HG03139 (cell line): ENCODE measurements at regions not wholly inside any gene's neighbourhood (a gene's known extent, or its start where the extent isn't known, plus 50 kb on each side); places are given as distances from the start of the nearest gene placed in this dataset.
"Not testable (repeated sequence)": the region's sequence is repeated elsewhere in the genome, so short reads cannot be mapped to it uniquely, and the experiment has no call there.

Experiments
- ATAC-seq: cut with Tn5 transposase; IDR thresholded peaks from one replicate; pipeline ENCODE4 v1.9.1; 2021; ENCODE audit not compliant: unreplicated experiment

DNA sequence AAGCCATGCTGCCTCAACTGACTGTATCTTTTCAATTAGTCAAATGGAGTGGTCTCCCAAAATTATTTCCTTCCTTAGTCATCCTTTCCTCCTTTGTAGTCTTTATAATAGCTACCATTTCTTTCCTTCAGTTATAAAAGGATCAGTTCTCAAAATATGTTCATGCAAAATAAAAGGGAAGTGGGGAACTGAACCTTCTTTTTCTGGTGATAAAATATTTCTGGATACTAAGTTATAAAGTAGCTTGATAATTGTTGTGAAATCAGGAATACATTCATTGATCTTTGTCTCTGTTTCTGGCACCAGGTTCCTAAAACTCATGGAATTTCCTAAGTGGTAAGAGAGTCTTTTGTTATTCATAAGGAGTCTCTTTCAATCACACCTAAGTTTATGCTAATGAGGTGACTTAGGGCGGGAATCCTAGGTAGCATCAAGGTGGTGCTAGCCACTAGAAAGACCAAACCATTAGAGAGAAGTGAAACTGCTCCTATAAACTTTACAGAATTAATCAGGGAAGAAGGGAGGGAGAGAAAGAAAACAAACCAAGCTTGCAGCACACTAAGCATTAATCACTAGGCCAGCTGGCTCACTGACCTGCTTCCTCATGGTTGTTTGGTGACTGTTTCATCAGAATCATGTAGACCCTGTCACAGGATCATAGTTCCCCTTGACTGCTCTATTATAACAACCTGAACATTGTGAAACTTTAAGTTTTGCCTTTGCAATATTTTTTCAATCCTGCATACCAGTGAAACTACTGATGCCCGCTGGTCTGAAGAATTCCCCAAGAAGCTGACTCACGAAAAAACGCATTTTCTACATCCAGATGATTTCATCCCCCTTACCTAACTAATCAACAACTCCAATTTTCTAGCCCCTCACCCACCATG lies 161.6 kb upstream of the PTBP2 start:
- ATAC-seq = no peak

DNA sequence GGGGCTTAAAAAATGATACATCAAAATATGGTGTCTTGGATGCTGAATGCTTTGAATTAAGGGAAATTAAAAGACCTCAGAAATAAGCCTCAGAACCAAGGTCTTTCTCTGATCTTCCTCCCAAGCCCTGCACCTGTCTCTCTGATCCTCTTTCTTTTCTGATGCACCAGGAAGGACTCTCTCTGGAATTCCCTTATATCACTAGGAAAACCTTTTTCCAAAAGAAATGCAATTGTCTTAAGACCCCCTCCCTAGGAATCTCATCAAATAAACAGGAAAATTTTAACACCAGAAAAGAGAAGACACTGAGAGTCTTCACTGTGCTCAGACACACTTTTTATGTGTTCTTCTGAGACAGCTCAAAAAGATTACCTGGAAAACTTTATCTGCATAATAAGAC lies 159.5 kb upstream of the PTBP2 start:
- ATAC-seq = no peak

DNA sequence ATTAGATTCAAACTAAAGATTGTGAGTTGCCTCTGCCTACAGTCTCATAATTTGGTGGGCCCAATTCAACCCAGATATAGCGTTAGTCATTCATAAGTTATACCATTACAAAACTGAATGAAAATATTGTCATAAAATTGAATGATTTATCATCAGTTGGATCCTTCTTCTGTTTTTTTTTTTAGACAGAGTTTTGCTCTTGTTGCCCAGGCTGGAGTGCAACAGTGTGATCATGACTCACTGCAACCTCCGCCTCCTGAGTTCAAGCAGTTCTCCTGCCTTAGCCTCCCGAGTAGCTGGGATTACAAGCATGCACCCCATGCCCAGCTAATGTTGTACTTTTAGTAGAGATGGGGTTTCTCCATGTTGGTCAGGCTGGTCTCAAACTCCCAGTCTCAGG lies 157.2 kb upstream of the PTBP2 start:
- not testable (repeated sequence) for ATAC-seq

DNA sequence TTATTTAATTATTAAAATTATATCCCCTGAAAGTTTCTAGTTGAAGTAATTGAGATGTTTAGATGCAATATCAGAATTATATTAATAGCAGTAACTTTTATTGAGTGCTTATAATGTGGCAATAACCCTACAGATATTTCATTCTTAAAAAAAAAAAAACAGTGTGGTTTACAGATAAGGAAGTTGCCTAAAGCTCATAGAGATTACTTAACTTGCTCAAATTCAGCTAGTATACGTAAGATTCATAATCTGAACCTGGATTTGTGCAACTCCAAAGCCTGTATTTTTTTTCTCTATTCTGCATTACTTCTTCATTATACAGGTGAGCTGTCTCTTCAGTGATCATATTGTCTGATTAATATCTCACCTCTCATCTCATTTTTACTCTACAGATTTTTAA lies 156.0 kb upstream of the PTBP2 start:
- ATAC-seq = no peak

DNA sequence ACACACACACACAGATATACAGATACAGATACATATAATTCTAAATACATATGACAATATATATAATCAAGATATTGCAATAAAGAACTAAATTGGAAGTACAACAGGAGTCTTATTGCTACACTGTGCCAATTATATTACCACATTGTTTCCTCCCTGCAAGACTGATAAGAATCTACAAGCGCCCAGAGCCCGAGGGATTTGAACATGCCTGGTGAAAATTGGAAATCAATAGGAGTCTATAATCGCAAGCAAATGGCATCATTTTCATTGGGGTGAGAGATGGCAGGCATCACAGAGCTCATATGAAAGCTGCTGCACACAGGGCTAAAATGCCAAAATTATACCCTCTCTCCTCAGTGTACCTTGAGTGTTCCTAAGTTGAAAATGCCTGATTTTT lies 152.9 kb upstream of the PTBP2 start:
- no peak for ATAC-seq

- ATAC-seq = no peak
Measured at GRCh38 chr1:96569288-96569687, 152.3 kb upstream of the PTBP2 start.

- ATAC-seq = no peak
Measured at GRCh38 chr1:96579636-96580035, 141.9 kb upstream of the PTBP2 start.

- ATAC-seq = no peak
Measured at GRCh38 chr1:96580920-96581319, 140.7 kb upstream of the PTBP2 start.

- no peak for ATAC-seq
Measured at GRCh38 chr1:96581772-96582171, 139.8 kb upstream of the PTBP2 start.

GRCh38 chr1:96583903-96584302 lies 137.7 kb upstream of the PTBP2 start:
- ATAC-seq = no peak

DNA sequence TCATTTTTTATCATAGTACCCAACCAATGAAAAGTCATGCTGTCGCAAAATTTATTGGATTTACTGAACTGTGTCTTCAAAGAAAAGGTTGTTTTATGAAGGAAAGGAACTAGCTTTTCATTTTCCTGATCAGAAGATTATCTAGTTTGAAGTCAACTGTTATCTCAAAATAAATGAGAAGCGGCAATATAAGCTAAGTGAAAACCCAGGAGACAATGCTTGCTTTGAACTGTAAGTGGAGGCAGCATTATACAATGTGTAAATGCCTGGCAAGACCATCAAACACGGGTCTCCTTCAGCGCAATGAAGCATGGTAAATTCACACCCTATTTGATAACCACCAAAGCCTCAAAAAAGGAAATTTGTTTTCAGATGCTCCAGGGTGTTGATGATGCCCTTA lies 134.4 kb upstream of the PTBP2 start:
- ATAC-seq = no peak

GRCh38 chr1:96588416-96588995 lies 133.1 kb upstream of the PTBP2 start:
- ATAC-seq = no peak

DNA sequence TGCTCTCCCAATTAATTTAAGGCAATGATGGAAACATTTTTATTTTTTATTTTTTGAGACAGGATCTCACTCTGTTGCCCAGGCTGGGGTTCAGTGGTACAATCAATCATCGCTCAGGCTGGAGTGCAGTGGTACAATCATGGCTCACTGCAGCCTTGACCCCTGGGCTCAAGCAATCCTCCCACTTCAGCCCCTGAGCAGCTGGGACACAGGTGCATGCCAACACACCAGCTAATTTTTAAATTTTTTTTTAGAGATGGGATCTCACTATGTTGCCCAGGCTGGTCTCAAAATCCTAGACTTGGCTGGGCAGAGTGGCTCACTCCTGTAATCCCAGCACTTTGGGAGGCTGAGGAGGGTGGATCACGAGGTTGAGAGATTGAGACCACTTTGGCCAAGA lies 126.1 kb upstream of the PTBP2 start:
- ATAC-seq = not testable (repeated sequence)

DNA sequence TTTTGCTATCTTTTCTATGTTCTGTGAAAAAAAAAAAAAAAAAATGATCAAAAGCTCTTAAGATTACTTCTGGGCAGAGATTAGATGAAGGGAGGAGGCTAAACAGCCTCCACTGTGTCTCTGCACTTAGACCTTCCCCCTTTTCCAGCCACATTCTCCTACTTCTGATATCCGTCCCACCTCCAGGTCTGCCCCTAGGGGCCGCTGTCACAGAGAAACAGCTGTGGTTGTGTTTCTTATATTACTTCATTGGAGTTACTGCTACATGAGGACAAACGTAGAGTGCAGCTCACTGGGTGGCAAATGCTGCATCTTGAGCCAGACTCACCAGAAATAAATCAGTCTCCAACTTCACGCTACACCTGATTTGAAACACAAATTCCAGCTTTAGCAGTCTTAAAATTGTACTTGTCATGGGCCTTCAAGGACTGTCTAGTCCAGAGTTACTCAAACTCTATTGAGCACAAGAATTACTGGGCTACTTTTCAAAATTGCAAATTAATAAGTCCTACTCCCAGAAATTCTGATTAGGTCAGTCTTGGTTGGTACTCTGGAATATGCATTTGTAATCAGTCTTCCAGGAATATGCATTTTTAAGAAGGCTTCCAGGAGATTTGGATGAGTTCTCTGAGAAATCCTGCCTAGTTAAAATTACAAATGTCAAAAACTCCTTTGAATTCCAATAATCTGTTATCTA lies 125.2 kb upstream of the PTBP2 start:
- ATAC-seq = no peak

GRCh38 chr1:96597218-96597617 lies 124.4 kb upstream of the PTBP2 start:
- ATAC-seq = no peak

DNA sequence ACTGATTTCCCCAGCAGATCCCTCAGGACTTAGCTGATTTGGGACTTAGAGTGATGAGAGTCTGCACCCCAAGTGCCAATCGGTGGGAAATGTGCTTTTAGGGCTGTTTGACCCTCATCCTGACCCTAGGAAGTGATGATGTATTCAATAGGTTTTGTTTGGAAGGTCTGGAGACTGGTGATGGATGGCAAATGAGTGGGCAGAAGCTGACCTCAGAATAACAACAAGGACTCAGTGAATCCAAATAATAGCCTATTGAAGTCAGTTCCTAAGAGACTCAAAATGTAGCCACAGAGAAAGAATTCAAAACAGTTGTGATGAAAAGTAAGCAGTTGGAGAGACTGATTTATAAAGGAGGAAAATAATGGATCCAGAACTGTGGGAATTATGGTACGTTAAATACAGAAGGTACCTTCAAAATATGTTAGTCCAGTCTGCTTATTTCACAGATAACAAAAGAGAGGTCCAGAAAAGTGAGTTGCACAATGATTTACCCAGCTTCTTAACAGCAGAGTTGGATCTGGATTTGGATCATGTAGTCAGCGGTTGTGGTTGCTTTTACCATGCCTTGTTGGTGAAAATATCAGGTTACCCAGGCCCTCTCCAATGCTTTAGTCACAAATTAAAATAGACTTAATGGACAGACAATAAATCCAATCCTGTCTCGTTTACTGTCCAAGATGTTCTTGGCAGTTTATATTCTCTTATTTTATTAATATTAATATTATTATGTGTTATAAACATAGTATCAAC lies 123.0 kb upstream of the PTBP2 start:
- ATAC-seq = no peak

GRCh38 chr1:96604620-96605019 lies 117.0 kb upstream of the PTBP2 start:
- not testable (repeated sequence) for ATAC-seq

DNA sequence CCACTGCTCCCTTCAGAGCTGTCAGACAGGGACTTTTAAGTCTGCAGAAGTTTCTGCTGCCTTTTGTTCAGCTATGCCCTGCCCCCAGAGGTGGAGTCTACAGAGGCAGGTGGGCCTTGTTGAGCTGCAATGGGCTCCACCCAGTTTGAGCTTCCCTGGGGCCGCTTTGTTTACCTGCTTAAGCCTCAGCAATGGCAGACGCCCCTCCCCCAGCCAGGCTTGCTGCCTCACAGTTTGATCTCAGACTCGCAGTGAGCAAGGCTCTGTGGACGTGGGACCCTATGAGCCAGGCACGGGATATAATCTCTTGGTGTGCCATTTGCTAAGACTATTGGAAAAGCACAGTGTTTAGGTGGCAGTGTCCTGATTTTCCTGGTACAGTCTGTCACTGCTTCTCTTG lies 104.2 kb upstream of the PTBP2 start:
- not testable (repeated sequence) for ATAC-seq

DNA sequence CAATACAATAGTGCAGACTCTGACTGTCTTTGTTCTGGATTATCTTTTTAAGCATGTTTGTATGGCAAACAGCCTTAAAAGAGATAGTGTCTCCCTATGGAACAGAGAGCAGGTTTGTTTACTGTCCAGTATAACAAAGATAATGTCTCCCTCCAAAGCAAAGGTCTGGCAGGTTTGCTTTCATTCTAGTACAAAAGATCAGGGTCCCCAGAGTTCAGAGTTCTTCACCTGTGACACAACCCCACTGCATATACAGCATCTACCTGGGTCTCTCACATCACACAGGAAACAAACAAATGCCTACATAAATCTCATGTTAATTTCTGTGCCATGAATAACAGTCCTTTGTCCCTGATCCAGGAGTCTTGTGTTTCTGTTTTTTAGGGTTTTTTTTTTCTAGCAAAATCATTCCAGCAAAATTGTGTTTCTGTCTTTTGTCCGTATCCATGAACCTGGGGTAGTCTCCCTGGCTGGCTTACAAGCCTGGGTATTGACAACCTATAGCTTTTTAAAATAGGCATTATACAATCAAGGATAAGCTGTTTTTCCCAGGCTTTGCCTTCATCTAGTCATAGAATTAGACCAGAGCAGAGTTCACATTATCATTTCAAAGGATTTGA lies 89.4 kb upstream of the PTBP2 start:
- ATAC-seq = no peak

- ATAC-seq = no peak
Measured at GRCh38 chr1:96633695-96634094, 87.9 kb upstream of the PTBP2 start.

- ATAC-seq = no peak
Measured at GRCh38 chr1:96634883-96635282, 86.7 kb upstream of the PTBP2 start.
